Chondrocyte (in vitro differentiated cells): ENCODE measurements at regions not wholly inside any gene's neighbourhood (a gene's known extent, or its start where the extent isn't known, plus 50 kb on each side); places are given as distances from the start of the nearest gene placed in this dataset.

Source experiments
- DNase-seq: peaks from one replicate; pipeline ENCODE4 v3.0.0; 2021; ENCODE audit warnings: mixed read lengths, low spot score
- H3K27ac Mint-ChIP-seq: one replicate; pipeline ENCODE4 v1.8.0; 2021; ENCODE audit warnings: mild to moderate bottlenecking, moderate library complexity, mixed read lengths; ENCODE audit not compliant: unreplicated experiment
- H3K27me3 Mint-ChIP-seq: 2 replicates; pipeline ENCODE4 v1.8.0; 2021; ENCODE audit warnings: low read depth, mixed read lengths
- H3K36me3 Mint-ChIP-seq: 2 replicates; pipeline ENCODE4 v1.8.0; 2021; ENCODE audit warnings: low read depth, mixed read lengths
- H3K4me1 Mint-ChIP-seq: 2 replicates; pipeline ENCODE4 v1.8.0; 2021; ENCODE audit warnings: low read depth, mild to moderate bottlenecking, mixed read lengths
- H3K4me3 Mint-ChIP-seq: one replicate; pipeline ENCODE4 v1.8.0; 2021; ENCODE audit warnings: mild to moderate bottlenecking, moderate library complexity, mixed read lengths; ENCODE audit not compliant: unreplicated experiment
- H3K9me3 Mint-ChIP-seq: 2 replicates; pipeline ENCODE4 v1.8.0; 2021; ENCODE audit warnings: low read depth, mixed read lengths
- CTCF ChIP-seq: fragments of 200-600 bp; sonication (generic); IDR thresholded peaks from 2 replicates; pipeline ENCODE4 v1.5.0; 2021; ENCODE audit warnings: antibody characterized with exemption, mild to moderate bottlenecking, moderate library complexity

GRCh38 chr4:53920116-53920515 is 144.3 kb downstream of the CHIC2 start:
- DNase-seq, result no peak
- Mint-ChIP-seq H3K4me1 (peaks cover 6% of the 10 kb centered on the region), H3K27ac (no peak overlapping the region), H3K27me3 (no peaks in the 10 kb centered on the region), H3K4me3 (no peak overlapping the region), H3K36me3 (no peaks in the 10 kb centered on the region), H3K9me3 (no peaks in the 10 kb centered on the region)
- TF ChIP-seq CTCF, result no peak

GRCh38 chr4:53919535-53919934 is 144.9 kb downstream of the CHIC2 start:
- H3K27me3 Mint-ChIP-seq, result no peaks in the 10 kb centered on the region
- H3K4me3 Mint-ChIP-seq, result no peak overlapping the region
- no peak for TF ChIP-seq CTCF
- H3K27ac Mint-ChIP-seq, result no peak overlapping the region
- H3K9me3 Mint-ChIP-seq, result no peaks in the 10 kb centered on the region
- H3K4me1 Mint-ChIP-seq, result peaks cover 6% of the 10 kb centered on the region
- DNase-seq, result no peak
- H3K36me3 Mint-ChIP-seq, result no peaks in the 10 kb centered on the region

GRCh38 chr4:53917729-53918128 is 146.7 kb downstream of the CHIC2 start:
- no peaks in the 10 kb centered on the region for H3K9me3 Mint-ChIP-seq
- no peak overlapping the region for H3K27ac Mint-ChIP-seq
- peaks cover 9% of the 10 kb centered on the region for H3K4me1 Mint-ChIP-seq
- no peaks in the 10 kb centered on the region for H3K36me3 Mint-ChIP-seq
- no peak for TF ChIP-seq CTCF
- DNase-seq, result no peak
- H3K4me3 Mint-ChIP-seq, result no peak overlapping the region
- H3K27me3 Mint-ChIP-seq, result no peaks in the 10 kb centered on the region

- H3K36me3 Mint-ChIP-seq, result no peaks in the 10 kb centered on the region
- H3K4me3 Mint-ChIP-seq, result no peak overlapping the region
- no peaks in the 10 kb centered on the region for H3K9me3 Mint-ChIP-seq
- no peak for TF ChIP-seq CTCF
- peaks cover 9% of the 10 kb centered on the region for H3K4me1 Mint-ChIP-seq
- no peak for DNase-seq
- H3K27ac Mint-ChIP-seq, result no peak overlapping the region
- no peaks in the 10 kb centered on the region for H3K27me3 Mint-ChIP-seq
These were observed 147.9 kb downstream of the CHIC2 start for GRCh38 chr4:53916431-53916889.

- Mint-ChIP-seq H3K27me3 (no peaks in the 10 kb centered on the region), H3K27ac (no peak overlapping the region), H3K36me3 (no peaks in the 10 kb centered on the region), H3K4me1 (peaks cover 5% of the 10 kb centered on the region), H3K9me3 (no peaks in the 10 kb centered on the region), H3K4me3 (no peak overlapping the region)
- no peak for TF ChIP-seq CTCF
- no peak for DNase-seq
These were observed 149.9 kb downstream of the CHIC2 start for GRCh38 chr4:53914313-53915016.
